DMS 273 treated with DMSO at 0.1 percent for 48 hours (cell line): ENCODE measurements at regions not wholly inside any gene's neighbourhood (a gene's known extent, or its start where the extent isn't known, plus 50 kb on each side); places are given as distances from the start of the nearest gene placed in this dataset.

Experiments
- DNase-seq: peaks from one replicate; lab custom pipeline; 2025; lab: John Stamatoyannopoulos, UW

DNA sequence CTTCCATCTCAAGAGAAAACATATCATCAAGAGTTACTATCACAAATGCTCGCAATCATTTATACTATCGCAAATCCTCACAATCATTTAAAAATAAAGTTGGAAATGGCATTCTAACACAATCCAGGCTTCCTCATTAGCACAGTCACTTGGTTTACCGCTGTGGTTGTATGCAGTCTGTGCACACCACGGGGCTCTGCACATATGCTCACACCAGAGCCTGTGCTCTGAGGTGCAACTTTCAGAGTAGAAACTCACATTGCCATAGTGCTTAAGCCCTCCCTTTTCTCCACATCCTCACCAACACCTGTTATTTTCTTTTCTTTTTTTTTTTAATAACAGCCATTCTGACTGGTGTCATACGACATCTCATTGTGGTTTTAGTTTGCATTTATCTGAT lies 235.6 kb upstream of the KLF6 start:
- no peak for DNase-seq

DNA sequence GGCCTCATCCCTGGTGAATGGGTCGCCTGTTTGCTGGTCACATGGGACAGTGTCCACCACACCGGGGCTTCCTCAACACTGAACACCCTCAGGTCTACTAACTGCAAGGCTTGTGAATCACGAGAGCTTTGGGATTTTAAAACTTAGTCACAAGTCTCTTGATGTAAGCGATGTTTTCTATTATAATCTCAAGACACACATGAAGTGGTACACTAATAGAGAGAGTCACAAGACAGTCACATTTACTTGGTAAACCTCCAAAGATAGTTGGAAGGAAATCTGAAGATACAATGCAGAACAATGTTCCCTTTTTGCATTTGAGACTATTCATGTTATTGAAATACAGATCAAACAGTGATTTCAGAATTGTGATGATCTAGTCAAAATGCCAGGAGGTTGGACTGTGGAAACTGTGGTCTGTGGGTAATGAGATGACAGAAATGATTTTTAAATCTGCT lies 233.1 kb upstream of the KLF6 start:
- no peak for DNase-seq

DNA sequence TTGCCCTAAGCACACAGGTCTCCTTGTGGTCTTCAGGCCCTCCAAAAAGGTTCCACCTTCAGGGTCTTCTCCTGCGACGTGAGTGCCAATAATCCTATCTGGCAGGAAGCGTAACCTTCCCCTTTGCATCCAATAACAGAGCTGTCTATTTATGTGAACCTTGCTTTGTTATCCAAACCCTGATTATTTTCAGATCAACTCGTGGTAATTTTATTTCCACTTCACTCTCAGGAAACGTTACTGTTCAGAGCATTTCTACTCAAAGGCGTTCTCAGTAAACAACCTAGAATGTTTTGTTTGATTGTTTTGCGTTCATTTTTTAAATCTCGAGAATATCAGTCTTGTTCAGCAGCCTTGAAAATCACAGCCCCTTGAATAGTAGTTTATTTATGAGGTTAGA lies 232.3 kb upstream of the KLF6 start:
- DNase-seq = no peak

DNA sequence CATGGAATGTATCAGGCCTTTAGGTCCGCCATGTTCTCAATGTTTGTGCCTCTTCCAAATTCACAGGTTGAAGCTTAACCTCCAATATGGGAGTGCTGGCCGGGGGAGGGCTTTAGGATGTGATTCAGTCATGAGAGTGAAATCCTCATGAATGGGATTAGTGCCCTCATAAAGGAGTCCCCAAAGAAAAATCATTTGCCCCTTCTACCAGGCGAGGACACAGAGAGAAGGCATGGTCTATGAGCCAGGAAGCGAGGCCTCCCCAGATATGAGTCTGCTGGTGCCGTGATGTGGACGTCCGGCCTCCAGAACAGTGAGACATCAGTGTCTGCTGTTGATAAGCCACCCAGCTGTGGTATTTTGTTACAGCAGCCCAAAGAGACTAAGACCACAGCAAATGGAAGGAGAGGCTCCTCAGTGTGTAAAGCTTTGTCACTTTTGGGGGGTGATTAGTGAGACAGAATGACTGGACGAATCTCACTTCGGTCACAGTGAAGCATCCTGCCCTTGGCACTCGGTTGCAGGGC lies 231.3 kb upstream of the KLF6 start:
- no peak for DNase-seq

DNA sequence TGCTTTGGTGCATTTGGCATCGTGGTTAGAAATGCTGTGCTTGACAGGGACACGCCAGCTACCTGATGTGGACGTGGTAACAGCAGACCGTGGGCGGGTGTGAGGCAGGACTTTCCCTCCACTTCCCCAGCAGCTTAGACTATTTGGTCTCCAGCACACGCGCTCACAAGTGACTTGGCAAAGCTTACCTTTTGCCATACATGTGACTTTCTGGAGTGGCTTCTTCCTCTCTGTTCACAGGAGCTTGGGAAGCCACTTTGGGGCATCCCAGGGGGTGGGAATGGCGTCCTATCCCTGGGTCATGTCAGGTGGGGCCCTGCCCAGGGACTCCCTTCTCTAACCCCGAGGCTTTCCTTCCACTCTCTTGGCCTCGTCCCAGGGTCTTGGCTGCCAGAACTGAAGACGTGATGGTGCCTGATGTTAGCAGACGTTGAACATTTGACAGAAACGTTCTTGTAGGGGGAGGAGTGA lies 228.7 kb upstream of the KLF6 start:
- DNase-seq = no peak

DNA sequence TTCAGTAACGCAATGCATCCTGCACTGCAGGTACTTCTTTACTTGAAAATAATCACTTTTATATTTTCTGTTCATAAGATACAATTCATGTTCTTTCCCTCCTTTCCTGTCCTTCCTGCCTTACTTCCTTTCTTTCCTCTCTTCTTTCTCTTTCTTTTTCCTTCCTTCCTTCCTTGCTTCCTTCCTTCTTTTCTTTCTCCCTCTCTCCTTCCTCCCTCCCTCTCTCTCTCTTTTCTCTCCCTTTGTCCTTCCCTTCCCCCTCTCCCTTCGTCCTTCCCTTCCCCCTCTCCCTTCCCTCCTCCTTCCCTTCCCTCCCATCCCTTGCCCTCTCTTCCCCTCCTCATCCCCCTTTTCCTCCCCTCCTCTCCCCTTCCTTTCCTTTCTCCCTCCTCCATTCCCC lies 227.8 kb upstream of the KLF6 start:
- no peak for DNase-seq

DNA sequence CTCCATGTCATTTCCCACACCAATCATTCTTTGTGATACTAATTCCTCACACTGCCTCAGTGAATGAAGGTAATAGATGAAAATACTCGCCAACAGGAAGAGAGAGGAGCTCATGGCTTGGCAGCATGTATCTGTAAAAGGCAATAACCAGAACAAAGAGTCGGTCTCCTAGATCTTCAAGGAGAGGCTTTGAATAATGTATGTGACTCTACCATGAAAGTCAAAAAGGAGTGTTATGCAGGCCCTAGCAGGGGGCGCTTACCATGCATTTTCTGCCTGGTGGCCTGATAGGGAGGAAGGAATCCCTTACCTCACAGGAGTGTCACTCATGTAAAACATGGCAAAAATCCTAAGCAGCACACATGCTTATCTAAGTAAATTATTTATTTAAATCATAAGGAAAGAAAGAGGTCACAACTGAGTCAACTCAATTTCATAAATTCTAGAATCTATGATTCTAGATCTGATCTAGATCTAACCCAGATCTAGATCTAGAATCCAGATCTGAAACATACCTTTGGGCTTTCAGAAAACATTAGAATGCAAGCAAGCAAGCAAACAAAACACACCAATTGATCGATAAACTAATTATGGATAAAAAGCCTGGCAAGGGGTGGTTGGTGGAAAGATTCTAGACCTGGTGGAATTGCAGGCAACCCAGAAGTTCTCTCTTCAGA lies 226.3 kb upstream of the KLF6 start:
- no peak for DNase-seq

DNA sequence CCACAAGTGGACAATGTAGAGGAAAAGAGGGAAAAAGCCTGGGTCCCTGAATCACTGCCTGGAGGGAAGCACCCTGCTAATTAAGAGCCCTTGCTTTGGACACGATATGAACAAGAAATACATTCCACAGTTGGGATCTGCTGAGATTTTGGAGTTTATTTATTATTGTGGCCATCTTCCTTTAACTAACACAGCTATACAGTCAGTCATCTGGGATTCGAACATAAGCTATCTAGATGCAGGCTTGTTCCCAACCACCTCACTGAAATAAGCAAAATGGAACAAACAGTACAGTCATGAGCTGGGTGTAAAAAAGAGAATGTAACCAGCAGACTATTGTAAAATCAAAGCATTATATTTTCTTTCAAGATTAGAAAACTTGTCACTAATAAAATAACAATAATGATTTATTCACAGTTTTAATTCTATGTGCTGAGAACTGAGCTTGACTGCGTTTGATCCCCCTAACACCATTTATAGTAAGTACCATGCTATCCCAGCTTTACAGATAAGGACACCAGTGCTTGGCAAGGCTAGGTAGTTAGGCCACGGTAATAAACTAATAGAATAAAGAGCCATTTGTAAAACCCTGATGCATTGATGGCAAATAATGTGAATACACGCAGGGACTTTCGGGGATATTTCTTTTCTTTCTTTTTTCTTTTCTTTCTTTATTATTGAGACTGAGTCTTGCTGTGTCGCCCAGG lies 223.8 kb upstream of the KLF6 start:
- no peak for DNase-seq

DNA sequence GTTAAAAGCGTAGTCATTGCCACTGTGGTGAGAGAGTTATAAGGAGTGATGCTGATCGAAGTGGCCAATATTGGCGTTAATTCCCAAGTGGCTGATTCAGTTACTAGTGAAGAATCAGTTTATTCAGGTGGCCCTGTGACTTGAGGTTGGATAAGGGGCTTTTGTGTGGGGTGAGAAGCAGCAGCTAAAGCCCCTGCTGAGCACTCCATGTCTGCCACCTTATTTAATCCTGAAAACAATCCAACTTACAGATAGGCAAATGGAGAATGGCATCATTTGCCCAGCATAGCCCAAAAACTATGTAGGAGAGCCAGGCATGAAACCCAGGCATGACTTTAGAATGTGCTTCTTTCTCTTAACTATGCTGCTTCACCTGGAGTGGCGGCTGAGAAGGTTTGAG lies 222.8 kb upstream of the KLF6 start:
- DNase-seq = no peak

DNA sequence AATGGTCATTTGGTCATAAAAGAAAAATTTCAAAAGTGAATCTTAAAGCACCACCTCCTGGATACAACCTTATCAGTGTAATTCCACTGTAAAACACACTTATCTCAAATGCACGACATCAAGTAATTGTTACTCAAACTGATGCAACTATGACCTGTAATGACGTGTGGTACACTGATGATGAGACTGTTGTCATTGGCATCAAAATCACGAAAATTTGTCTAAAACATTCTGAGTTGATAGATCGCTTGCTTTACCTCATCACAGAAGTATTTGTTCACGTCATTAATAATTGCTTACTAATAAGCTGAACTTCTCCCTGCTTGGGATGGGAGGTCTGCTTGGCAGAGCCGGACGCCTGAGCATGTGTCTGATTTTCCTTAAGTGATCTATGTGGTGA lies 221.8 kb upstream of the KLF6 start:
- DNase-seq = no peak

DNA sequence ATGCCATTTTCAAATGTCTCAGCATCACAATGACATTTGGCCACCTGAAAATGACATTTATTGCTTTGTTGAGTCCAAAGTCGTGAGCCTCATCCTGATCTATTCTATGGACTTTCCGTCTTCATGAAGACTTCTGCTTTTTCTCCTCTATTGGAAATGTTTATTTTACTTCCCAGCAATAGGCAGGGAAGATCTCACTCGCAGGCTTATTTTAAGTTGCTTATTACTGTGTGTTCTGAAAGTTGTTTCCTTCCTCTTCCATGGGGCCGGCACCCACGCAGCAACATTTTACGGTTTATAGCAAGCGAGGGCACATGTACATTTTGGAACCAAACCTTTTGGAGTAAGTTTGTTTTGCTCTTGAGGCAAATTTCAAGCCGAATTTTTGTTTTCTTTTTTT lies 221.0 kb upstream of the KLF6 start:
- DNase-seq = no peak

DNA sequence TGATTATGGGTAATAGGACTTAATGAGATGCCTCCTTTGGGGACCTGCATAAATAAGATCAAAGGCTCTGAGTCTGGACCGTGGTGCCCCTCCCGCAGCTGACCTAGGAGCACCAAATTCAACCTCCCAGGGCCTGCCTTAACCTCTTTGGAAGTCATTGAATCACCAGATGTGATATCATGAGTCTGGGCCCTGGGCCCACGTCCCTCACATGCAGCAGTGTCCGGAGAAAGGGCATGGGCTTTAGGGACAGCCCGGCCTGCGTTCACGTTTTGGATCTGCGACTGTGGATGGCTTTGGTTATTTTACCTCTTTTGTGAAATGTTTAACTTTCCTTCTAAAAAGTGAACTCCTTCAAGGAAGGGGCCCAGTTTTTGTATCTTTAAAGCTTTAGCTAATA lies 220.0 kb upstream of the KLF6 start:
- DNase-seq = no peak

DNA sequence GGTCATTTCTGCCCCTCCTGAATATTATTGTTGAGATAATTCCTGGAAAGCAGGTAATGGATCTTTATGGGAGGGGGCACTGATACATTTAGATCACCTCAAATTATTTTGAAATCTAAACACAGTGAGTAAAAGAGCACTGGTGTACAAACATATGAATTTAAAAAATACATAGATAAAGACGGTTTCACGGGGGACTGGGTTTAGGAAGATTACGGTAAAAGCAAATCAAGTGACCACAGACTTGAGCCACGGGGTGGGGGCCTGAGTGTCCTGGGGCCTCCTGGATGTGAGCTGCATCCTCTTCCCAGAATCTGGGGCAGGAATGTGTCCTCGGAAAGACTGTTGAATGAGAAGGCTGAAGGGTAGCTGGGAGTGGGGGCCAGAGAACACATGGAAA lies 219.1 kb upstream of the KLF6 start:
- DNase-seq = no peak

DNA sequence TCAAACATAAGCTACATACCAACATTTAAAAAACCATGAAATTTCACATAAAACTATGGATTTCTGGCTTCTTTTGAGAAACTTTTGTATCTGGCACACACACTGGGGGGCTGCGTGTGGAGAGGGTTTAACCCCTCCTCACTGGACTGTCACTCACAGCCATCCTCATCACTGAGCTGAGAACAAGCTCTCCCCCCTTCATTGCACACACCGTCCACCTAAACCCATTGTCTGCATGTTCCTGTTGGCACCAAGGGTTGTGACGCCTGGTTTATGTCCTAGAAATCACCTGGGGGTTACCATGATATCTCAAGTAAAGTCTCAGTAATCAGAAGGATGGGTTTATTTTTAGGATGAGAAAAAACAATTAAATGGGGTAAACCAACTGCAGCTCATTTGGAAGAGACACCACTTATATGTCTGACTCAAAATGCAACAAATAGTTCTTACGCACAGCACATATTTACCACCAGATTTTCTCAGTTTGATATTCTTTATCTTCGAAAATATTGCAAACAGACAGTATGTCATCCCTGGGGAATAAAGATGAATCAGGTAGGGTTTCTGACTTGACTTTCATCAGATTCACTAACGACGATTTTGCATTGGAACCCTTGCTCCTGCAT lies 218.5 kb upstream of the KLF6 start:
- no peak for DNase-seq

DNA sequence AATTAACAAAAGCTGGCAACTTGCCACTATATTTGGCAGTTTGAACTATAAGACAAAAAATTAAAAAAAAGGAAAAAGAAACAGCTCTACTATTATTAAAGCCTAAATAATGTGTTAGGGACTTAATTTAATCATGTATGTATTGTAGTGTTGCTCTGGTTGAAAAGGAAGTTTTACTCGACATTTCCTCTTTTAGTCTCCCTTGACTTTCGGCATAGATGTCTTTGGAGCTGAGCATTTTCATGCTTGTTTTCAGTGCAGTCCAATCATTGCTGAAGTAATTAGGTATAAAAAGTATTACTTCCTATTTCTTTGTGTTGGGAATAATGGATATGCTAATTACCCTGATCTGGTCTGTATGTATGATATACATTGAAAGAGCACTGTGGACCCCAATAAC lies 216.8 kb upstream of the KLF6 start:
- no peak for DNase-seq

DNA sequence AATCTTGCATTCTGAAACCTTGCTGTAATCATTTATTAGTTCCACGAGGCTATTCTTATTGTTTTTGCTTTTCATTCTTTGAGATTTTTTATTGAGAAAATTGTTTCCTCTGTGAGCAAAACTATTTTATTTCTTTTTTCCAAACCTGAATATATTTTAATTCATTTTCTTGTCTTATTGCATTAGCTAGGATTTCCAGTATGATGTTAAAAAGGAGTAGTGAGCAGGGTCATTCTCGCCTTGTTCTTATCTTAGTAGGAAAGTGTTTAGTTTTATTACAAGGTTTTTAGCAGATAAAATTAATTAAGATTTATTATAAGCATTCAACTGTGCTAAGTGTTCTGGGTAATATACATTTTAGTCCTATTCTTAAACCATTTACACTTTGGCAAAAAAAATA lies 214.6 kb upstream of the KLF6 start:
- no peak for DNase-seq

DNA sequence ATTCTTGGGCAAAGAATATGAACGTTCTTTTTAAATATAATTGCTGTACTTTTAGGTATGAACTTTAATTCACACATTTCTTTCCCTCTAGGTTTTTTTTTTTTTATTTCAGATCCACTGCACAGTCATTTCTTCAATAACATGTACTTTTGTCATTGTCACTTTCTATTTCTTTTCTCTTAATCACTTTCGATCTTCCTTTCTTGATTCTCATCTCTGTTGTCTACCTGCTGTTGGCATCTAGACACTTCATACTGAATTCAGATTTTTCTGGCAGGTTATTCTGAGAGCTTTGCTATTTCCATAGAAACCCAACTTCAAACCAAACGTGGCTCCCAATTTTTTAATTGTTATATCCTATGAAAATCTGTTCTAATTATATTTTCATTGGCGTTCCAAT lies 211.7 kb upstream of the KLF6 start:
- DNase-seq = no peak

DNA sequence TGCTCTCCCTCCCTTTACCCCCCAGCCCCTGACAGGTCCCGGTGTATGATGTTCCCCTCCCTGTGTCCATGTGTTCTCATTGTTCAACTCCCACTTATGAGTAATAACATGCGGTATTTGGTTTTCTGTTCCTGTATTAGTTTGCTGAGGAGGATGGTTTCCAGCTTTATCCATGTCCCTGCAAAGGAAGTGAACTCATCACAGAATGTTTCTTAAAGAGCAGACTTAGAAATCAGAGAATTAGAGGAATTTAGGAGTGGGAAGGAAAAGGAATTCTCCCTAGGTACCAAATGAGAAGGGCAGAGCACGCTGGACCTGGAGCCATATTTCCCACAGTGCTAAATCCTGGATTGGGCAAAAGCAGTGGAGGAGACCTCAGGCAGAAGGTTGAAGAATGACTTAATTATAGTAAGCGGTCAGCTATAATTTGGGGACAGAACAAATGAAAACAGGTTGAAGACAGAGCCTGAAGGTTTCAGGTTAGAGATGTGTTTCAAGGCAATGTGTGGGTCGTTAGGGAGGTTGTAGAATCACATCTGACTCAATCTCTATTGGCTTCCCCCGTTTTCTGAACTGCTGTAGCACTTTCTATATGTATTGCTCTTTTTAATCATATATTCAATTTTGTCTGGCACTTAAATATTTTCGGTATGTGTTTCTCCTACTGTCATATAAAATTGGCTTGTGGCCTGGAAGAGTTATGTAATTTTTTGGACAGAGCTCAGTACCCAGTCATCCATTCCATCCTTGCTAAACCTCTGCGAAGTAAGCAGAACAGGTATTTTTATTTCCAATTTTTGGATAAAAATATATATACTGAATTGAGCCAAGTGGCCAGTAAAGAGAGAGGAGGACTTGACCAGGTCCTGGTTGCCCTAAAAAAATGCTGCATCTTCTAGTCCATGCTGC lies 210.5 kb upstream of the KLF6 start:
- no peak for DNase-seq

DNA sequence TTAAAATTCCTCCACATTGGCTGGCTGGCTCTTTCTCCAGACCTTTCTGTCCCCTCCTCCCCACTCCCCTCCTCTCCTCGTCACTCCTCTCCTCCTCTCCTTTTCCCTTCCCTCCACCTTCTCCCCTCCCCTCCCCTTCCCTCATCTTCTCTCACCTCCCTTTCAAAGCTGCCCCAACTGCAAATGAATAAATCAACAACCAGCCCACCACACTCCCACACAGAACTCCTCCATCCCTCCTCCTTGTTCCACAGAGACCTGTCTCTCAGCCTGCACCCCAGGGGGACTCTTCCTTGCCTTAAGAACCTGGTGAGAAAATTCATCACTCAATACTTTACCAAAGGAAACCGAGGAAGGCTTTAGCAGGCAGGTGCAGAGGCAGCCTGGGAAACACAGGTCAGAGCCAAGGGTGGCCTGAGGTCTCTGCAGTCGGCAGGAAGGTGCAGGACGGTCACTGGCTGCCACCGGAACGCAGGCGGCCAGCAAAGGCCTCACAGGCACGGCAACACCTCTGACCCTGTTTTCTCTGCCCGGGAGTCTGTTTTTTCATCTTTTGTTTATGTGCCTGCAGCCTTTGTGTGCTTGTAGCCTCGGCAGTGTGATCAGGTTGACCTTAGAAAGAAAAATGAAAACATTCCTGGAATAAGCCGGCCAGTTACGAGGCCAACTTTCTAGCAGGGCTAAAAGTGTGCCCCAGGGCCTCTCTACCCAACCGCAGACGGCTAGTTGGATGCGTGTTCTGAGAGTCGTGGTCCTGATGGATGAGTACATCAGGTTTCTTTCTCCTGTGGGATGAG lies 207.6 kb upstream of the KLF6 start:
- no peak for DNase-seq

DNA sequence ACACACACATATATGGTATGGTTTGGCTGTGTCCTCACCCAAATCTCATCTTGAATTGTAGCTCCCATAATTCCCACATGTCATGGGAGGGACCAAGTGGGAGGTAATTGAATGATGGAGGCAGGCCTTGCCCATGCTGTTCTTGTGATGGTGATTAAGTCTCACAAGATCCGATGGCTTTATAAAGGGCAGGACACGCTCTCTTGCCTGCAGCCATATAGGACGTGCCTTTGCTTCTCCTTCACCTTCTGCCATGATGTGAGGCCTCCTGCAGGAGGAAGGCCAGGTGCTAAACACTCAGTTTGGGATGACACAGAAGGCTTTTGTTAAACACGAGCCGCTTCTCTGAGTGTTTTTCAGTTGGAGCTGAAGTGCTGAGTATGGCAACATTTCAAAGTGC lies 205.3 kb upstream of the KLF6 start:
- DNase-seq = no peak
